Fibroblast of lung (primary cell): ENCODE measurements at regions not wholly inside any gene's neighbourhood (a gene's known extent, or its start where the extent isn't known, plus 50 kb on each side); places are given as distances from the start of the nearest gene placed in this dataset.

Experiments used
- DNase-seq, 2 donors: peaks; one replicate each; pipeline versions ENCODE4 v3.0.0 to v3.0.0-alpha.2; 2010; ENCODE audit warnings: low read depth in 2 of 2
- H2AFZ ChIP-seq: 2 replicates; pipeline ENCODE4 v1.5.1; 2012; ENCODE audit warnings: low read length, control low read depth, inconsistent platforms
- H3K27ac ChIP-seq: 2 replicates; pipeline ENCODE4 v1.5.1; 2011; ENCODE audit warnings: low read length, control low read depth; ENCODE audit not compliant: insufficient read depth
- H3K27me3 ChIP-seq: 2 replicates; pipeline ENCODE4 v1.5.1; 2011; ENCODE audit warnings: mild to moderate bottlenecking, low read length; ENCODE audit not compliant: control insufficient read depth, insufficient read depth
- H3K36me3 ChIP-seq: 2 replicates; pipeline ENCODE4 v1.5.1; 2011; ENCODE audit warnings: low read length; ENCODE audit not compliant: control insufficient read depth, insufficient read depth
- H3K4me1 ChIP-seq: 2 replicates; pipeline ENCODE4 v1.5.1; 2011; ENCODE audit warnings: low read length; ENCODE audit not compliant: control insufficient read depth, insufficient read depth; ENCODE audit errors: extremely low read depth
- H3K4me2 ChIP-seq: 2 replicates; pipeline ENCODE4 v1.5.1; 2011; ENCODE audit warnings: low read length, control low read depth; ENCODE audit not compliant: insufficient read depth; ENCODE audit errors: extremely low read depth
- H3K4me3 ChIP-seq, 4 experiments: fragments of 200-600 bp in 1 of 4; sonication (generic) in 1 of 4; replicated peaks in 1 of 4; 2 replicates each; pipeline ENCODE4 v1.5.1; 2011 to 2016; ENCODE audit warnings: low read length in 4 of 4, low read depth in 3 of 4, mild to moderate bottlenecking in 3 of 4, control low read depth in 2 of 4, inconsistent platforms in 1 of 4, mixed read lengths in 1 of 4; ENCODE audit not compliant: insufficient read depth in 1 of 4; ENCODE audit errors: control extremely low read depth in 1 of 4
- H3K79me2 ChIP-seq: 2 replicates; pipeline ENCODE4 v1.5.1; 2012; ENCODE audit warnings: mild to moderate bottlenecking, low read length, inconsistent platforms; ENCODE audit not compliant: control insufficient read depth, insufficient read depth
- H3K9ac ChIP-seq: 2 replicates; pipeline ENCODE4 v1.5.1; 2011; ENCODE audit warnings: mild to moderate bottlenecking, low read length, control low read depth; ENCODE audit not compliant: insufficient read depth
- H3K9me3 ChIP-seq: 2 replicates; pipeline ENCODE4 v1.5.1; 2012; ENCODE audit warnings: low read depth, low read length; ENCODE audit not compliant: control insufficient read depth, insufficient read depth
- H4K20me1 ChIP-seq: 2 replicates; pipeline ENCODE4 v1.5.1; 2011; ENCODE audit warnings: low read length; ENCODE audit not compliant: control insufficient read depth, insufficient read depth; ENCODE audit errors: extremely low read depth
- CTCF ChIP-seq, 2 donors: IDR thresholded peaks in 1 of 2; conservative IDR thresholded peaks in 1 of 2; 1 replicate in 1 of 2; 2 replicates in 1 of 2; pipeline ENCODE4 v1.5.1; 2011 to 2012; ENCODE audit warnings: low read length in 2 of 2, control low read depth in 1 of 2, inconsistent platforms in 1 of 2, low read depth in 1 of 2, mild to moderate bottlenecking in 1 of 2
- EZH2 ChIP-seq: IDR thresholded peaks from 2 replicates; pipeline ENCODE4 v1.5.1; 2012; ENCODE audit warnings: low read length, control low read depth, mild to moderate bottlenecking; ENCODE audit errors: missing control alignments

- no peak overlapping the region for H3K27ac ChIP-seq
- peak; percentile 30 to 51 for DNase-seq
- no peaks in the 10 kb centered on the region for H3K9me3 ChIP-seq
These were observed 141.5 kb downstream of the ANKRD60 start for GRCh38 chr20:58086763-58087561.

GRCh38 chr20:58084966-58085365, 143.5 kb downstream of the ANKRD60 start:
- Histone ChIP-seq H2AFZ (no peak overlapping the region), H3K9me3 (no peaks in the 10 kb centered on the region), H3K27ac (no peak overlapping the region), H3K79me2 (no peaks in the 10 kb centered on the region), H4K20me1 (no peaks in the 10 kb centered on the region), H3K9ac (no peak overlapping the region), H3K36me3 (no peaks in the 10 kb centered on the region), H3K4me2 (no peak overlapping the region), H3K4me3 (no peak overlapping the region), H3K27me3 (no peaks in the 10 kb centered on the region), H3K4me1 (no peaks in the 10 kb centered on the region)
- no peak for TF ChIP-seq EZH2
- no peak for TF ChIP-seq CTCF (conservative IDR thresholded peaks at IDR 0.05 in 1 of 2, IDR thresholded peaks at IDR 0.05 in 1 of 2; ENCODE audit: low read depth in 1 of 2, low read length in 2 of 2)
- no peak for DNase-seq

More at GRCh38 chr20:58086763-58087561, 141.5 kb downstream of the ANKRD60 start:
- no peak overlapping the region for H3K9ac ChIP-seq
- H4K20me1 ChIP-seq: no peaks in the 10 kb centered on the region
- H3K27me3 ChIP-seq: no peaks in the 10 kb centered on the region
- H2AFZ ChIP-seq: no peak overlapping the region
- no peak overlapping the region for H3K4me3 ChIP-seq
- no peaks in the 10 kb centered on the region for H3K79me2 ChIP-seq
- no peaks in the 10 kb centered on the region for H3K4me1 ChIP-seq
- peak; percentile 85 to 87 for TF ChIP-seq CTCF (conservative IDR thresholded peaks at IDR 0.05 in 1 of 2, IDR thresholded peaks at IDR 0.05 in 1 of 2; ENCODE audit: low read depth in 1 of 2, low read length in 2 of 2)
- no peak for TF ChIP-seq EZH2
- H3K4me2 ChIP-seq: no peak overlapping the region
- no peaks in the 10 kb centered on the region for H3K36me3 ChIP-seq

- H2AFZ ChIP-seq: no peak overlapping the region
- H3K79me2 ChIP-seq: no peaks in the 10 kb centered on the region
- no peaks in the 10 kb centered on the region for H3K27me3 ChIP-seq
- H3K4me1 ChIP-seq: no peaks in the 10 kb centered on the region
- no peaks in the 10 kb centered on the region for H3K36me3 ChIP-seq
- H3K4me3 ChIP-seq: no peak overlapping the region
- no peak for TF ChIP-seq CTCF (conservative IDR thresholded peaks at IDR 0.05 in 1 of 2, IDR thresholded peaks at IDR 0.05 in 1 of 2; ENCODE audit: low read depth in 1 of 2, low read length in 2 of 2)
- TF ChIP-seq EZH2: no peak
- DNase-seq: no peak
- H4K20me1 ChIP-seq: no peaks in the 10 kb centered on the region
- no peak overlapping the region for H3K4me2 ChIP-seq
- no peak overlapping the region for H3K9ac ChIP-seq
- no peaks in the 10 kb centered on the region for H3K9me3 ChIP-seq
- no peak overlapping the region for H3K27ac ChIP-seq
These were observed 143.9 kb downstream of the ANKRD60 start for GRCh38 chr20:58084566-58084965.
